H9 (cell line): ENCODE measurements at regions not wholly inside any gene's neighbourhood (a gene's known extent, or its start where the extent isn't known, plus 50 kb on each side); places are given as distances from the start of the nearest gene placed in this dataset.
"Not testable (repeated sequence)": the region's sequence is repeated elsewhere in the genome, so short reads cannot be mapped to it uniquely, and the experiment has no call there.

Experiments used
- DNase-seq: peaks from one replicate; pipeline ENCODE4 v3.0.0-alpha.2; 2017
- H2AFZ ChIP-seq: one replicate; pipeline ENCODE4 v1.6.1; 2013; ENCODE audit warnings: mild to moderate bottlenecking, low read length, control low read depth, moderate library complexity
- H2AK5ac ChIP-seq: 2 replicates; pipeline ENCODE4 v1.6.1; 2013; ENCODE audit warnings: low read length, control low read depth, mixed read lengths; ENCODE audit not compliant: insufficient read length
- H2BK120ac ChIP-seq: one replicate; pipeline ENCODE4 v1.6.1; 2013; ENCODE audit warnings: low read depth, mild to moderate bottlenecking, low read length, control low read depth, inconsistent platforms; ENCODE audit not compliant: poor library complexity, severe bottlenecking
- H2BK12ac ChIP-seq: 2 replicates; pipeline ENCODE4 v1.6.1; 2013; ENCODE audit warnings: low read length, control low read depth, mixed read lengths, low read depth; ENCODE audit not compliant: insufficient read length
- H2BK15ac ChIP-seq: 2 replicates; pipeline ENCODE4 v1.6.1; 2013; ENCODE audit warnings: low read depth, low read length, control low read depth
- H2BK20ac ChIP-seq: one replicate; pipeline ENCODE4 v1.6.1; 2013; ENCODE audit warnings: low read depth, mild to moderate bottlenecking, low read length, control low read depth, inconsistent platforms; ENCODE audit not compliant: poor library complexity, severe bottlenecking
- H2BK5ac ChIP-seq: 2 replicates; pipeline ENCODE4 v1.6.1; 2013; ENCODE audit warnings: low read length, control low read depth, mixed read lengths; ENCODE audit not compliant: insufficient read length
- H3K14ac ChIP-seq: 2 replicates; pipeline ENCODE4 v1.6.1; 2013; ENCODE audit warnings: low read length, control low read depth; ENCODE audit not compliant: insufficient read depth
- H3K18ac ChIP-seq: 2 replicates; pipeline ENCODE4 v1.6.1; 2013; ENCODE audit warnings: low read depth, mild to moderate bottlenecking, mixed read lengths, low read length, control low read depth; ENCODE audit not compliant: insufficient read length
- H3K23ac ChIP-seq: 2 replicates; pipeline ENCODE4 v1.6.1; 2013; ENCODE audit warnings: low read length, control low read depth, mixed read lengths, low read depth; ENCODE audit not compliant: insufficient read length
- H3K23me2 ChIP-seq: 2 replicates; pipeline ENCODE4 v1.6.1; 2013; ENCODE audit warnings: low read depth, mild to moderate bottlenecking, mixed read lengths, low read length, control low read depth; ENCODE audit not compliant: insufficient read length, poor library complexity, severe bottlenecking
- H3K27ac ChIP-seq: 2 replicates; pipeline ENCODE4 v1.5.1; 2013; ENCODE audit warnings: low read length, control low read depth, mixed read lengths, low read depth; ENCODE audit not compliant: insufficient read length
- H3K27me3 ChIP-seq: 2 replicates; pipeline ENCODE4 v1.6.1; 2013; ENCODE audit warnings: low read length, control low read depth, inconsistent platforms; ENCODE audit not compliant: insufficient read depth
- H3K4ac ChIP-seq: 2 replicates; pipeline ENCODE4 v1.6.1; 2013; ENCODE audit warnings: low read depth, mild to moderate bottlenecking, control low read depth, inconsistent platforms, low read length, moderate library complexity
- H3K4me1 ChIP-seq: 2 replicates; pipeline ENCODE4 v1.6.1; 2013; ENCODE audit warnings: low read length, control low read depth, inconsistent platforms; ENCODE audit not compliant: insufficient read depth
- H3K4me2 ChIP-seq: 2 replicates; pipeline ENCODE4 v1.6.1; 2013; ENCODE audit warnings: low read length, control low read depth, mixed read lengths; ENCODE audit not compliant: insufficient read length, insufficient read depth
- H3K56ac ChIP-seq: 2 replicates; pipeline ENCODE4 v1.6.1; 2013; ENCODE audit warnings: low read depth, mild to moderate bottlenecking, mixed read lengths, low read length, control low read depth; ENCODE audit not compliant: insufficient read length
- H3K79me1 ChIP-seq: 2 replicates; pipeline ENCODE4 v1.6.1; 2013; ENCODE audit warnings: low read depth, mild to moderate bottlenecking, moderate library complexity, low read length, control low read depth, inconsistent platforms; ENCODE audit not compliant: insufficient read depth, poor library complexity, severe bottlenecking
- H3K79me2 ChIP-seq: 2 replicates; pipeline ENCODE4 v1.6.1; 2013; ENCODE audit warnings: low read length, control low read depth, inconsistent platforms; ENCODE audit not compliant: insufficient read depth
- H3K9ac ChIP-seq: 2 replicates; pipeline ENCODE4 v1.6.1; 2013; ENCODE audit warnings: low read length, control low read depth, mixed read lengths; ENCODE audit not compliant: insufficient read length; ENCODE audit errors: extremely low read depth
- H3K9me3 ChIP-seq: one replicate; pipeline ENCODE4 v1.6.1; 2013; ENCODE audit warnings: low read depth, low read length, inconsistent platforms; ENCODE audit not compliant: control insufficient read depth
- H3T11ph ChIP-seq: one replicate; pipeline ENCODE4 v1.6.1; 2013; ENCODE audit warnings: mild to moderate bottlenecking, low read length, control low read depth, inconsistent platforms
- H4K20me1 ChIP-seq: one replicate; pipeline ENCODE4 v1.6.1; 2013; ENCODE audit not compliant: control insufficient read depth, insufficient read length, insufficient read depth
- H4K5ac ChIP-seq: 2 replicates; pipeline ENCODE4 v1.6.1; 2013; ENCODE audit warnings: low read depth, mild to moderate bottlenecking, mixed read lengths, low read length, control low read depth; ENCODE audit not compliant: insufficient read length
- H4K8ac ChIP-seq: replicated peaks from 2 replicates; pipeline ENCODE4 v1.6.1; 2013; ENCODE audit warnings: low read length, control low read depth, mixed read lengths, low read depth; ENCODE audit not compliant: insufficient read length
- H4K91ac ChIP-seq: 2 replicates; pipeline ENCODE4 v1.6.1; 2013; ENCODE audit warnings: low read depth, mild to moderate bottlenecking, moderate library complexity, mixed read lengths, low read length, control low read depth; ENCODE audit not compliant: insufficient read length
- H3K27ac Mint-ChIP-seq, 3 experiments: 2 replicates in 2 of 3; 3 replicates in 1 of 3; pipeline ENCODE4 v1.8.0; 2020 to 2021; ENCODE audit warnings: mixed read lengths in 3 of 3, mild to moderate bottlenecking in 1 of 3, moderate library complexity in 1 of 3
- H3K27me3 Mint-ChIP-seq: 2 replicates; pipeline ENCODE4 v1.8.0; 2021; ENCODE audit warnings: low read depth, mild to moderate bottlenecking, moderate library complexity, mixed read lengths
- H3K36me3 Mint-ChIP-seq, 3 experiments: 2 replicates in 2 of 3; 3 replicates in 1 of 3; pipeline ENCODE4 v1.8.0; 2020 to 2021; ENCODE audit warnings: low read depth in 3 of 3, mixed read lengths in 3 of 3; ENCODE audit not compliant: insufficient read depth in 1 of 3
- H3K4me1 Mint-ChIP-seq, 2 experiments: 2 replicates each; pipeline ENCODE4 v1.8.0; 2020; ENCODE audit warnings: mixed read lengths in 2 of 2
- H3K4me3 Mint-ChIP-seq, 2 experiments: 2 replicates in 1 of 2; 3 replicates in 1 of 2; pipeline ENCODE4 v1.8.0; 2020 to 2021; ENCODE audit warnings: mild to moderate bottlenecking in 2 of 2, mixed read lengths in 2 of 2, moderate library complexity in 1 of 2
- H3K9me3 Mint-ChIP-seq, 2 experiments: 2 replicates in 1 of 2; 3 replicates in 1 of 2; pipeline ENCODE4 v1.8.0; 2020; ENCODE audit warnings: mild to moderate bottlenecking in 2 of 2, mixed read lengths in 2 of 2, moderate library complexity in 1 of 2
- WGBS: extraction: QIAGEN DNeasy Blood & Tissue Kit; methylation state at CpG from one replicate; pipeline ENCODE4 v1.1.7; 2013; ENCODE audit warnings: missing lambda C conversion rate, low lambda C conversion rate, mixed read lengths; ENCODE audit not compliant: insufficient read length; ENCODE audit errors: extremely low coverage; 5-methylcytosine and 5-hydroxymethylcytosine counted together
- TF ChIP-seq, protein P1 (sequence below): fragments of 200-600 bp; sonication (generic); conservative IDR thresholded peaks from 3 replicates; pipeline ENCODE4 v1.8.0; 2021; ENCODE audit warnings: antibody characterized with exemption, mild to moderate bottlenecking

GRCh38 chr1:244297616-244298015, 154.1 kb downstream of the ADSS2 start:
- Histone ChIP-seq H3K4me1 (no peaks in the 10 kb centered on the region), H3K18ac (no peak overlapping the region), H4K20me1 (no peaks in the 10 kb centered on the region), H3K9ac (no peak overlapping the region), H3K27ac (no peak overlapping the region), H2BK15ac (no peak overlapping the region), H3K4ac (no peak overlapping the region), H2BK12ac (no peak overlapping the region), H3K14ac (no peak overlapping the region), H3K9me3 (no peaks in the 10 kb centered on the region), H3K27me3 (no peaks in the 10 kb centered on the region), H2AFZ (no peak overlapping the region), H4K5ac (no peak overlapping the region), H2BK5ac (no peak overlapping the region), H3K23me2 (no peaks in the 10 kb centered on the region), H3T11ph (no peak overlapping the region), H3K23ac (no peak overlapping the region), H2BK20ac (no peak overlapping the region), H3K56ac (no peak overlapping the region), H3K4me2 (no peak overlapping the region), H3K79me1 (no peaks in the 10 kb centered on the region), H2BK120ac (no peak overlapping the region), H4K8ac (no peak overlapping the region), H2AK5ac (no peak overlapping the region), H4K91ac (no peak overlapping the region), H3K79me2 (no peaks in the 10 kb centered on the region)
- Mint-ChIP-seq H3K27ac (no peak overlapping the region), H3K4me1 (peaks cover 3 to 10% of the 10 kb centered on the region in 2 experiments), H3K9me3 (no peaks in the 10 kb centered on the region), H3K27me3 (peaks cover 2% of the 10 kb centered on the region), H3K4me3 (no peak overlapping the region), H3K36me3 (no peaks in the 10 kb centered on the region)
- TF ChIP-seq, protein P1, sequence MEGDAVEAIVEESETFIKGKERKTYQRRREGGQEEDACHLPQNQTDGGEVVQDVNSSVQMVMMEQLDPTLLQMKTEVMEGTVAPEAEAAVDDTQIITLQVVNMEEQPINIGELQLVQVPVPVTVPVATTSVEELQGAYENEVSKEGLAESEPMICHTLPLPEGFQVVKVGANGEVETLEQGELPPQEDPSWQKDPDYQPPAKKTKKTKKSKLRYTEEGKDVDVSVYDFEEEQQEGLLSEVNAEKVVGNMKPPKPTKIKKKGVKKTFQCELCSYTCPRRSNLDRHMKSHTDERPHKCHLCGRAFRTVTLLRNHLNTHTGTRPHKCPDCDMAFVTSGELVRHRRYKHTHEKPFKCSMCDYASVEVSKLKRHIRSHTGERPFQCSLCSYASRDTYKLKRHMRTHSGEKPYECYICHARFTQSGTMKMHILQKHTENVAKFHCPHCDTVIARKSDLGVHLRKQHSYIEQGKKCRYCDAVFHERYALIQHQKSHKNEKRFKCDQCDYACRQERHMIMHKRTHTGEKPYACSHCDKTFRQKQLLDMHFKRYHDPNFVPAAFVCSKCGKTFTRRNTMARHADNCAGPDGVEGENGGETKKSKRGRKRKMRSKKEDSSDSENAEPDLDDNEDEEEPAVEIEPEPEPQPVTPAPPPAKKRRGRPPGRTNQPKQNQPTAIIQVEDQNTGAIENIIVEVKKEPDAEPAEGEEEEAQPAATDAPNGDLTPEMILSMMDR = no peak
- WGBS = no CpG with 5 or more reads among the region's 7 CpGs
- DNase-seq = no peak

DNA sequence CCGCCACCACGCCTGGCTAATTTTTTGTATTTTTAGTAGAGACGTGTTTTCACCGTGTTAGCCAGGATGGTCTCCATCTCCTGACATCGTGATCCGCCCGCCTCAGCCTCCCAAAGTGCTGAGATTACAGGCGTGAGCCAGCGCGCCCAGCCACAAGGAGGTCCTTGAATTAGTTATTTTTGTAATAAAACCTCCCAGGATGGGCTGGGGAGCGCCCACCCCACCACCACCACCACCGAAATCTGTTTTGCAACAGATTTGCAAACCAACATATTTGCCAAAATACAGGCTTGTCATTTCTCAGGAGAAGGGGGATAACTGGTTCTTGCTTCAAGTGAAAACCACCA, 151.7 kb downstream of the ADSS2 start:
- DNase-seq, H3K27ac Mint-ChIP-seq, H3K27me3 ChIP-seq, H2BK12ac ChIP-seq, H3K79me2 ChIP-seq, H2BK5ac ChIP-seq, H2BK20ac ChIP-seq, H2BK15ac ChIP-seq, H3K79me1 ChIP-seq, H3K56ac ChIP-seq, H3K4me3 Mint-ChIP-seq, H3K14ac ChIP-seq, H3K4me1 ChIP-seq, H3K27ac ChIP-seq, H2BK120ac ChIP-seq, H3K23ac ChIP-seq, H3T11ph ChIP-seq, H4K5ac ChIP-seq, H3K4me2 ChIP-seq, H3K36me3 Mint-ChIP-seq, H4K8ac ChIP-seq, H3K18ac ChIP-seq, H4K20me1 ChIP-seq, H2AK5ac ChIP-seq, H3K23me2 ChIP-seq, H4K91ac ChIP-seq, H2AFZ ChIP-seq, H3K9me3 Mint-ChIP-seq, H3K9me3 ChIP-seq, H3K9ac ChIP-seq, H3K27me3 Mint-ChIP-seq, H3K4ac ChIP-seq: not testable (repeated sequence)
- no CpG with 5 or more reads among the region's 12 CpGs for WGBS
- H3K4me1 Mint-ChIP-seq = peaks cover 5 to 17% of the 10 kb centered on the region in 2 experiments
